CD4-positive, alpha-beta T cell treated with Interleukin-4 for 4 hours (primary cell): ENCODE measurements at regions not wholly inside any gene's neighbourhood (a gene's known extent, or its start where the extent isn't known, plus 50 kb on each side); places are given as distances from the start of the nearest gene placed in this dataset.

Experiments
- DNase-seq: peaks from one replicate; pipeline ENCODE4 v3.0.0-alpha.2; 2020

GRCh38 chr20:24134930-24135329 is 146.4 kb upstream of the GGTLC1 start:
- DNase-seq, result no peak

GRCh38 chr20:24134284-24134683 is 145.7 kb upstream of the GGTLC1 start:
- DNase-seq, result no peak

- no peak for DNase-seq
These were observed 143.7 kb upstream of the GGTLC1 start for GRCh38 chr20:24132246-24132645.

- no peak for DNase-seq
These were observed 143.1 kb upstream of the GGTLC1 start for GRCh38 chr20:24131684-24132083.

GRCh38 chr20:24131281-24131680 is 142.7 kb upstream of the GGTLC1 start:
- DNase-seq, result no peak

- no peak for DNase-seq
These were observed 141.1 kb upstream of the GGTLC1 start for GRCh38 chr20:24129641-24130040.

GRCh38 chr20:24124951-24125650 is 136.5 kb upstream of the GGTLC1 start:
- no peak for DNase-seq

- DNase-seq, result no peak
These were observed 135.4 kb upstream of the GGTLC1 start for GRCh38 chr20:24124003-24124402.

- DNase-seq, result no peak
These were observed 130.0 kb upstream of the GGTLC1 start for GRCh38 chr20:24118441-24119175.

- DNase-seq, result no peak
These were observed 129.5 kb upstream of the GGTLC1 start for GRCh38 chr20:24118034-24118433.

- no peak for DNase-seq
These were observed 128.8 kb upstream of the GGTLC1 start for GRCh38 chr20:24117383-24117782.

- no peak for DNase-seq
These were observed 128.0 kb upstream of the GGTLC1 start for GRCh38 chr20:24116611-24117010.

- no peak for DNase-seq
These were observed 123.8 kb upstream of the GGTLC1 start for GRCh38 chr20:24112360-24112759.

- no peak for DNase-seq
These were observed 123.3 kb upstream of the GGTLC1 start for GRCh38 chr20:24111858-24112257.

GRCh38 chr20:24109537-24109936 is 121.0 kb upstream of the GGTLC1 start:
- DNase-seq, result no peak

- DNase-seq, result peak; percentile 60
These were observed 120.4 kb upstream of the GGTLC1 start for GRCh38 chr20:24109008-24109407.

GRCh38 chr20:24108581-24108980 is 120.0 kb upstream of the GGTLC1 start:
- DNase-seq, result no peak

- no peak for DNase-seq
These were observed 118.3 kb upstream of the GGTLC1 start for GRCh38 chr20:24106801-24107445.

GRCh38 chr20:24106150-24106800 is 117.7 kb upstream of the GGTLC1 start:
- DNase-seq, result no peak

- DNase-seq, result no peak
These were observed 114.3 kb upstream of the GGTLC1 start for GRCh38 chr20:24102749-24103333.

GRCh38 chr20:24102290-24102689 is 113.7 kb upstream of the GGTLC1 start:
- no peak for DNase-seq

GRCh38 chr20:24100370-24101011 is 111.9 kb upstream of the GGTLC1 start:
- DNase-seq, result peak; percentile 69

- no peak for DNase-seq
These were observed 110.3 kb upstream of the GGTLC1 start for GRCh38 chr20:24098886-24099285.
